Suprapubic skin (tissue), 4 donors: ENCODE measurements at regions not wholly inside any gene's neighbourhood (a gene's known extent, or its start where the extent isn't known, plus 50 kb on each side); places are given as distances from the start of the nearest gene placed in this dataset.
A peak's percentile ranks its signal among the peaks of the same experiment; 100 is the strongest.

Experiments used
- DNase-seq, 2 donors: peaks; one replicate each; pipeline ENCODE4 v3.0.0-alpha.2; 2019; ENCODE audit warnings: low spot score in 2 of 2
- H3K27ac ChIP-seq: fragments of 200-600 bp; sonication (generic); one replicate; pipeline ENCODE4 v1.5.1; 2019
- H3K27me3 ChIP-seq: fragments of 200-600 bp; sonication (generic); one replicate; pipeline ENCODE4 v1.5.1; 2019
- H3K36me3 ChIP-seq: fragments of 200-600 bp; sonication (generic); one replicate; pipeline ENCODE4 v1.5.1; 2019
- H3K4me1 ChIP-seq: fragments of 200-600 bp; sonication (generic); one replicate; pipeline ENCODE4 v1.5.1; 2019
- H3K4me3 ChIP-seq: fragments of 200-600 bp; sonication (generic); one replicate; pipeline ENCODE4 v1.5.1; 2019; ENCODE audit warnings: mild to moderate bottlenecking
- H3K9me3 ChIP-seq: fragments of 200-600 bp; sonication (generic); one replicate; pipeline ENCODE4 v1.5.1; 2019
- EP300 ChIP-seq: sonication (generic); formaldehyde crosslinking; IDR thresholded peaks from one replicate; pipeline ENCODE4 v1.6.1; 2017; ENCODE audit warnings: antibody characterized with exemption
- POLR2A ChIP-seq, 2 donors: fragments of 450-650 bp; IDR thresholded peaks; one replicate each; pipeline ENCODE4 v1.6.1; 2017; ENCODE audit warnings: antibody characterized with exemption in 2 of 2, mild to moderate bottlenecking in 2 of 2, moderate library complexity in 2 of 2
- POLR2AphosphoS5 ChIP-seq, 3 donors: sonication (generic); formaldehyde crosslinking; IDR thresholded peaks; one replicate each; pipeline ENCODE4 v1.6.1; 2017; ENCODE audit warnings: antibody characterized with exemption in 3 of 3
- WGBS: methylation state at CpG from one replicate; pipeline ENCODE4 v1.1.5; 2018; 5-methylcytosine and 5-hydroxymethylcytosine counted together
- TF ChIP-seq, protein P1 (sequence below), 2 donors: fragments of 200-600 bp in 1 of 2; fragments of 450-650 bp in 1 of 2; sonication (generic) in 1 of 2; IDR thresholded peaks; one replicate each; pipeline ENCODE4 v1.5.1; 2016 to 2019; ENCODE audit warnings: antibody characterized with exemption in 2 of 2, mild to moderate bottlenecking in 1 of 2, moderate library complexity in 1 of 2

DNA sequence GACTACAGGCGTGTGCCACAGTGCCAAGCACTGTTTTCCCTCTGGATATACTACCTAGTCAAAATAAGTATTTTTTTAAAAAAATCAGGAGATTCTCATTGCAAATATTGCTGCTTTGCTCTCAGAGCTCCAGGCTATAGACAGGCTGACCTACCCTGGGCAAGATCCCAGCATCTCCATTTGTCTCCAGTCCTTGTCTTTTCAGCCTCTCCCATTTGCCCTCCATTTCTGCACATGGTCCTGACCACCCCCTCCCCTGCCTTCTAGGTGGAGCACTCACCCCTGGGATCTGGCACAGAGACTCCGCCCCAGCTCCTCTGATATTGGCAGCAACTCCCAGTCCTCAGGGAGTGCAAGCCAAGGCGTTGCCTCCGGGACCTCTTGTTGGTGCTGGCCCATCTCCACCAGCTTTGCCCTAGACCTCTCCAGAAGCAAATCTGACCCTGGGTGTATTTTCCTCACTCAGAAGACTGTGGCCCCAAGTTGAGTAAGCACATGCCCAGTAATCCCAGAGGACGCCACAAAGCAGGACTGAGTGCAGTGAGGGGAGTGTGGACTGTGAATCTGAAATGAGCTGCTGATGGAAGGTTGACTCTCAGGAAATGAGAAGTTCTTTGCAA is 120.6 kb downstream of the MTPAP start:
- H3K4me1 ChIP-seq = no peaks in the 10 kb centered on the region
- H3K4me3 ChIP-seq = no peak overlapping the region
- 43% methylated on average over 5 of the region's 5 CpGs for WGBS
- TF ChIP-seq POLR2AphosphoS5 (IDR thresholded peaks at IDR 0.05) (no peak), EP300 (no peak), POLR2A (IDR thresholded peaks at IDR 0.05) (no peak)
- TF ChIP-seq, protein P1, sequence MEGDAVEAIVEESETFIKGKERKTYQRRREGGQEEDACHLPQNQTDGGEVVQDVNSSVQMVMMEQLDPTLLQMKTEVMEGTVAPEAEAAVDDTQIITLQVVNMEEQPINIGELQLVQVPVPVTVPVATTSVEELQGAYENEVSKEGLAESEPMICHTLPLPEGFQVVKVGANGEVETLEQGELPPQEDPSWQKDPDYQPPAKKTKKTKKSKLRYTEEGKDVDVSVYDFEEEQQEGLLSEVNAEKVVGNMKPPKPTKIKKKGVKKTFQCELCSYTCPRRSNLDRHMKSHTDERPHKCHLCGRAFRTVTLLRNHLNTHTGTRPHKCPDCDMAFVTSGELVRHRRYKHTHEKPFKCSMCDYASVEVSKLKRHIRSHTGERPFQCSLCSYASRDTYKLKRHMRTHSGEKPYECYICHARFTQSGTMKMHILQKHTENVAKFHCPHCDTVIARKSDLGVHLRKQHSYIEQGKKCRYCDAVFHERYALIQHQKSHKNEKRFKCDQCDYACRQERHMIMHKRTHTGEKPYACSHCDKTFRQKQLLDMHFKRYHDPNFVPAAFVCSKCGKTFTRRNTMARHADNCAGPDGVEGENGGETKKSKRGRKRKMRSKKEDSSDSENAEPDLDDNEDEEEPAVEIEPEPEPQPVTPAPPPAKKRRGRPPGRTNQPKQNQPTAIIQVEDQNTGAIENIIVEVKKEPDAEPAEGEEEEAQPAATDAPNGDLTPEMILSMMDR (IDR thresholded peaks at IDR 0.05) = no peak
- no peaks in the 10 kb centered on the region for H3K27me3 ChIP-seq
- DNase-seq = no peak
- H3K9me3 ChIP-seq = no peaks in the 10 kb centered on the region
- H3K36me3 ChIP-seq = no peaks in the 10 kb centered on the region
- no peak overlapping the region for H3K27ac ChIP-seq

DNA sequence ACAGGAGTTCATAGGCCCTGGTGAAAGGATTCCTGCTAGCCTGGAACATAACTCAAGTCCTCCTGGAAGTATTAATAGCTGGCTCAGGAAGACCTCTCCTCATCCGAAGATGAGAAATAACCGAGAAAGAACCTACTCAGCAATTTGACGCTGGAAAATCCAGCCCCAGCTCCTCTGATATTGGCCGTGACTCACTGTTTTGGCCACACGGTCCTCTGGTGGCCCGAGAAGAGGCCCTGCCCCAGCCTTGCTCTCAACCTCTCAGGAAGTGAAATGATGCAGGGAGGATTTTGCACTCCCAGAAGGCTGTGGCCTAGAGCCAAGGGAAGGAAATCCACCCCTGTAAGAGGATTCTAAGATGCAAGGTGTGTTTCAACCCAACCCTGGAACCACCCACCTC is 121.6 kb downstream of the MTPAP start:
- no peaks in the 10 kb centered on the region for H3K27me3 ChIP-seq
- no peak overlapping the region for H3K27ac ChIP-seq
- H3K4me3 ChIP-seq = no peak overlapping the region
- no peaks in the 10 kb centered on the region for H3K9me3 ChIP-seq
- 69% methylated on average over 6 of the region's 6 CpGs for WGBS
- DNase-seq = no peak
- no peaks in the 10 kb centered on the region for H3K36me3 ChIP-seq
- TF ChIP-seq, protein P1 (IDR thresholded peaks at IDR 0.05) = no peak
- TF ChIP-seq POLR2AphosphoS5 (IDR thresholded peaks at IDR 0.05) = no peak
- TF ChIP-seq EP300 = no peak
- no peak for TF ChIP-seq POLR2A (IDR thresholded peaks at IDR 0.05)
- no peaks in the 10 kb centered on the region for H3K4me1 ChIP-seq

DNA sequence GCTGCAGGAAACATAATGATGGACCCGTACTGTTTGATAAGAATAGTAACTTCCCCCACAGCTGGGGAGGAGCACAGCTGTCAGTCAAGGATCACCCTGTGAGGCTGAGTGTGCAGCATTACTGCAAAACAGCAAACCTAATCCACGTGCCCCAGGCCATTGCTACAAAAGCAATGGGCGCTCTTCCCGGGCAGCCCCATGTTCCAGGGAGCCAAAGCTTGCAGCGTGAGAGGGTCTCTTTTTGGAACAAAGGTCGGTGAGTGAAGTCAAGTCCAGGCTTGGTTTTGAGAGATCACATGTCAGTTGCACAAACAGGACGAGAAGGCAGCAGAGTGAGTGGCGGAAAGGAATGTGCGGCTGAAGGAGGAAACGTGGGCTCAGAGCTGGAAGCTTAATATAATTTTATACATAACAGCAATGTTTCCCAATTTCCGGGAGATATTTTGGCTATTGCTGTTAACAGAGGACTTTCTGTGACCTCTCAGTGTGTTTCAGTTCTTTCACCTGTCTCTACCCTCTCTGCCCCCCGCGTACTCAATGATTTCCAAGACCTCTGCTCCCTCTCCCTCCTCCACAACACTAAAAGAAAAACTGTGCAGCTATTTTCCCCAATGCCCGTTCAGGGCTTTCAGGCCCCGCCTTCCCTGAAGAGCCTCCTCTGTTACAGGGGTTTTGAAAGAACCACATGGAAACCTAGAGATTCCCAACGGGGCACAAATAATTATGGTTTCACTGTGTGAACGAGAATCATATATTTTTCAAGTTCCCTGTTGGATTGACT is 128.9 kb downstream of the MTPAP start:
- Histone ChIP-seq H3K4me3 (peak overlapping the region; percentile 26), H3K27ac (no peak overlapping the region), H3K9me3 (no peaks in the 10 kb centered on the region), H3K36me3 (no peaks in the 10 kb centered on the region), H3K27me3 (no peaks in the 10 kb centered on the region), H3K4me1 (peaks cover 16% of the 10 kb centered on the region)
- WGBS = 24% methylated on average over 17 of the region's 17 CpGs
- no peak for TF ChIP-seq POLR2A (IDR thresholded peaks at IDR 0.05)
- TF ChIP-seq POLR2AphosphoS5 (IDR thresholded peaks at IDR 0.05) = no peak
- TF ChIP-seq EP300 = no peak
- TF ChIP-seq, protein P1 (IDR thresholded peaks at IDR 0.05) = no peak
- DNase-seq = no peak

DNA sequence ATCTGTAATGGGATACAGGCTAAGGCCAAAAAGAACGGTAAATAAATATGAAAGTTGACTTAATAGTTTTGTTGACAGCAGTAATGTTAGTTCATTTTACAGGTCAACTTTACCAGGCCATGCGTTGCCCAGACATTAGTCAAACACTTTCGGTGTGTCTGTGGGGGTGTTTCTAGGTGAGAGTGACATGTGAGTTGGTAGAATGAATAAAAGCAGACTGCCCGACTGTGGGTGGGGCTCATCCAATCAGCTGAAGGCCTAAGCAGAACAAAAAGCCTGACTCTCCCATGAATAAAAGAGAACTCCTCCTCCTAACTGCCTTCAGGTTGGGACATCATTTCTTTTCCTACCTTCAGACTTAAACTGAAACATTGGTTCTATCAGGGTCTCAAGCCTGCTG is 132.3 kb downstream of the MTPAP start:
- no peak overlapping the region for H3K27ac ChIP-seq
- WGBS = 90% methylated on average over 4 of the region's 4 CpGs
- H3K4me3 ChIP-seq = no peak overlapping the region
- no peaks in the 10 kb centered on the region for H3K27me3 ChIP-seq
- TF ChIP-seq POLR2AphosphoS5 (IDR thresholded peaks at IDR 0.05) = no peak
- TF ChIP-seq, protein P1 (IDR thresholded peaks at IDR 0.05) = no peak
- TF ChIP-seq POLR2A (IDR thresholded peaks at IDR 0.05) = no peak
- TF ChIP-seq EP300 = no peak
- H3K36me3 ChIP-seq = no peaks in the 10 kb centered on the region
- no peaks in the 10 kb centered on the region for H3K9me3 ChIP-seq
- H3K4me1 ChIP-seq = peaks cover 16% of the 10 kb centered on the region
- DNase-seq = no peak

DNA sequence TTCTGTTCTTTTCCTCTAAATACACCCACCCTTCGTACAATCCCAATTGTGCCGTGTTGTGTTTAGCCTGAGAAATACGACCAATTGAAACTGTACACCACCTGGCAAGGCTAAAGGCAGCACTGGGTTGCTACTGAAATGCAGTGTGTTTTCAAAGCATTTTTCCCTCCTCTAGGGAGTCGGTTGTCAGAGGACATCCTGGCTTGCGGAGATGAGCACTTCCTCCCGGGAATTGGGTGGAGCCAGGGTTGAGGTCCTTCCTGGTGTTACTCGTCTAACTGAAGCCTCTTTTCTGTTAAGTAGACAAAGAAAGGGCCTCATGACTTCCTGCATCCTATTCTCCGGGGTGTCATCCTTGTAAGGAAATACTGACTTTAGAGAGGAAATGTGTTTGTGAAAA is 133.5 kb downstream of the MTPAP start:
- no peak overlapping the region for H3K4me3 ChIP-seq

More for the DNA sequence above, 133.5 kb downstream of the MTPAP start:
- WGBS = 37% methylated on average over 8 of the region's 8 CpGs
- Histone ChIP-seq H3K36me3 (no peaks in the 10 kb centered on the region), H3K27ac (peak overlapping the region; percentile 29), H3K27me3 (no peaks in the 10 kb centered on the region), H3K4me1 (peaks cover 15% of the 10 kb centered on the region), H3K9me3 (no peaks in the 10 kb centered on the region)
- TF ChIP-seq EP300 = no peak
- no peak for TF ChIP-seq POLR2AphosphoS5 (IDR thresholded peaks at IDR 0.05)
- TF ChIP-seq, protein P1 (IDR thresholded peaks at IDR 0.05) = no peak
- no peak for TF ChIP-seq POLR2A (IDR thresholded peaks at IDR 0.05)
- DNase-seq = no peak
